ENCODE measurements at regions not wholly inside any gene's neighbourhood (a gene's known extent, or its start where the extent isn't known, plus 50 kb on each side); places are given as distances from the start of the nearest gene placed in this dataset.

DNA sequence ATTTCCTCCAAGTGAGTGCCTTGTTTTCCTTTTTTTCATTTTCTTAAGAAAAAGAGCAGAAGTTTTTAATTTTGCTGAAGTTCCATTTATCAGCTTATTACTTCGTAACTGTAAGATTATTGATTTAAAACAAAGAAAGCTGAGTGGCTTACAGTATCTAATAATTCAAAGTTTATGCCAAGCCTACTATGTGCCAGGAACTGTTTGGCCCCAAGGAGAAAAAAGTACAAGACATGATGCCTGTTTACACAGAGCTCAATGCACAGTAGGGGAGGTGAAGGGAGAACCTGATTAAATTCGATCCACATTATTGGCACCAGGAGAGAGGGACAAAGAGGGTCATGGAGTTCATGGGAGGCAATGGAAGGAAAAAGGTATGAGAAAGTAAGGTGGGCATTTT is 419.3 kb upstream of the ZMIZ1 start:
- TF ChIP-seq POLR2AphosphoS5 (IDR thresholded peaks at IDR 0.05; ENCODE audit: borderline replicate concordance, low read depth, low read length) (no peak), EZH2 (IDR thresholded peaks at IDR 0.05) (no peak)

Measured in SK-N-MC (cell line).